ENCODE measurements at regions not wholly inside any gene's neighbourhood (a gene's known extent, or its start where the extent isn't known, plus 50 kb on each side); places are given as distances from the start of the nearest gene placed in this dataset.
A peak's percentile ranks its signal among the peaks of the same experiment; 100 is the strongest.

- Histone ChIP-seq H3K9me3 (no peaks in the 10 kb centered on the region), H3K27ac (no peak overlapping the region), H3K4me1 (no peaks in the 10 kb centered on the region), H3K4me2 (no peak overlapping the region), H3K4me3 (no peak overlapping the region)
- no peak for TF ChIP-seq NFE2L2 (conservative IDR thresholded peaks at IDR 0.05; ENCODE audit: low read length)
- 5% methylated on average over 2 of the region's 2 CpGs for WGBS (ENCODE audit: missing lambda C conversion rate)
- POLR2A ChIA-PET, result no interaction called here
- FAIRE-seq (no peak), DNase-seq (ENCODE audit: low read depth in 1 of 2, low spot score in 1 of 2) (no peak), ATAC-seq (no peak)
- CTCF ChIA-PET, result interaction anchor here (0.7 to 2.2 kb wide), 2 partner anchors 476 to 810 kb away, joined by 3 to 5 read pairs; no protein-coding TSS in a partner anchor
These were observed 66.1 kb upstream of the TSHZ3 start for GRCh38 chr19:31415322-31415721.

- FAIRE-seq, result no peak
- no peak for ATAC-seq
These were observed 67.3 kb upstream of the TSHZ3 start for GRCh38 chr19:31416548-31416947.

GRCh38 chr19:31418055-31418454 is 68.8 kb upstream of the TSHZ3 start:
- no peak overlapping the region for H3K27ac ChIP-seq
- ATAC-seq, result no peak
- no peaks in the 10 kb centered on the region for H3K9me3 ChIP-seq
- H3K4me2 ChIP-seq, result no peak overlapping the region
- ChIA-PET POLR2A (no interaction called here), CTCF (interaction anchor here (1.0 to 1.2 kb wide), 3 partner anchors 9 to 21 kb away, joined by 3 read pairs; no protein-coding TSS in a partner anchor)
- no peak for TF ChIP-seq FOSL2 (IDR thresholded peaks at IDR 0.05)
- TF ChIP-seq FOSL2 (CRISPR knock-in tag; IDR thresholded peaks at IDR 0.05), result peak; percentile 36; the same call in 1 of the 2 replicates
- TF ChIP-seq ELK1 (IDR thresholded peaks at IDR 0.05; ENCODE audit: low read depth, low read length), result no peak
- DNase-seq (ENCODE audit: low read depth in 1 of 2, low spot score in 1 of 2), result no peak
- no peak overlapping the region for H3K4me3 ChIP-seq
- H3K4me1 ChIP-seq, result no peaks in the 10 kb centered on the region
- FAIRE-seq, result no peak
- 6% methylated on average over 6 of the region's 6 CpGs for WGBS (ENCODE audit: missing lambda C conversion rate)

More at GRCh38 chr19:31416548-31416947, 67.3 kb upstream of the TSHZ3 start:
- CTCF ChIA-PET, result no interaction called here
- POLR2A ChIA-PET, result no interaction called here
- H3K9me3 ChIP-seq, result no peaks in the 10 kb centered on the region
- H3K27ac ChIP-seq, result no peak overlapping the region
- WGBS (ENCODE audit: missing lambda C conversion rate), result 5% methylated on average over 2 of the region's 2 CpGs
- no peak overlapping the region for H3K4me3 ChIP-seq
- no peak overlapping the region for H3K4me2 ChIP-seq
- TF ChIP-seq ATOH8 (CRISPR knock-in tag; IDR thresholded peaks at IDR 0.05; ENCODE audit: low read depth), result no peak
- TF ChIP-seq POLR2A (IDR thresholded peaks at IDR 0.05; ENCODE audit: low read length), result no peak
- no peak for TF ChIP-seq NPAS2 (CRISPR knock-in tag; IDR thresholded peaks at IDR 0.05; ENCODE audit: borderline replicate concordance)
- no peak for TF ChIP-seq HES2 (IDR thresholded peaks at IDR 0.05)
- no peak for TF ChIP-seq BHLHE40 (IDR thresholded peaks at IDR 0.05; ENCODE audit: low read depth, low read length)
- no peak for TF ChIP-seq POLR2AphosphoS2 (conservative IDR thresholded peaks at IDR 0.05; ENCODE audit: low read length)
- no peak for TF ChIP-seq RNF2 (IDR thresholded peaks at IDR 0.05; ENCODE audit: borderline replicate concordance, low read depth)
- no peak for TF ChIP-seq SMC3 (IDR thresholded peaks at IDR 0.05)
- TF ChIP-seq NR3C1 (IDR thresholded peaks at IDR 0.05), result no peak
- no peak for TF ChIP-seq SREBF2 (IDR thresholded peaks at IDR 0.05)
- TF ChIP-seq MYC (IDR thresholded peaks at IDR 0.05; ENCODE audit: borderline replicate concordance, low read length), result no peak
- no peak for TF ChIP-seq GATA3 (IDR thresholded peaks at IDR 0.05; ENCODE audit: borderline replicate concordance)
- no peak for DNase-seq (ENCODE audit: low read depth in 1 of 2, low spot score in 1 of 2)
- no peaks in the 10 kb centered on the region for H3K4me1 ChIP-seq

- FAIRE-seq (peak; percentile 43), DNase-seq (ENCODE audit: low read depth in 1 of 2, low spot score in 1 of 2) (no peak), ATAC-seq (no peak)
- Histone ChIP-seq H3K4me1 (no peaks in the 10 kb centered on the region), H3K4me3 (no peak overlapping the region), H3K9me3 (no peaks in the 10 kb centered on the region), H3K4me2 (no peak overlapping the region), H3K27ac (no peak overlapping the region)
- WGBS (ENCODE audit: missing lambda C conversion rate), result 16% methylated on average over 8 of the region's 8 CpGs
- CTCF ChIA-PET, result interaction anchor here (0.7 to 1.2 kb wide), 4 partner anchors 8 to 449 kb away, joined by 3 to 4 read pairs (median 3); no protein-coding TSS in a partner anchor
- POLR2A ChIA-PET, result no interaction called here
- TF ChIP-seq BHLHE40 (IDR thresholded peaks at IDR 0.05; ENCODE audit: low read depth, low read length) (no peak), ZFP36 (IDR thresholded peaks at IDR 0.05; ENCODE audit: borderline replicate concordance, partially characterized antibody) (no peak), FOXS1 (CRISPR knock-in tag; IDR thresholded peaks at IDR 0.05) (no peak), NR3C1 (IDR thresholded peaks at IDR 0.05) (no peak), KDM1A (IDR thresholded peaks at IDR 0.05; ENCODE audit: low read depth) (no peak), RFX5 (IDR thresholded peaks at IDR 0.05) (no peak), PHF8 (IDR thresholded peaks at IDR 0.05; ENCODE audit: borderline replicate concordance, low read depth) (no peak), ZSCAN20 (CRISPR knock-in tag; IDR thresholded peaks at IDR 0.05) (no peak), CBX8 (IDR thresholded peaks at IDR 0.05) (no peak), HEYL (CRISPR knock-in tag; IDR thresholded peaks at IDR 0.05) (no peak), FOSL2 (IDR thresholded peaks at IDR 0.05) (no peak), FOSL2 (CRISPR knock-in tag; IDR thresholded peaks at IDR 0.05) (no peak), HMGXB4 (CRISPR knock-in tag; IDR thresholded peaks at IDR 0.05; ENCODE audit: borderline replicate concordance) (no peak), HOXB13 (CRISPR knock-in tag; IDR thresholded peaks at IDR 0.05; ENCODE audit: low read depth) (no peak), ZC3H11A (IDR thresholded peaks at IDR 0.05) (no peak), CHD4 (IDR thresholded peaks at IDR 0.05; ENCODE audit: borderline replicate concordance) (no peak)
These were observed 69.6 kb upstream of the TSHZ3 start for GRCh38 chr19:31418692-31419430.

Data from A549 (cell line).